IgD-negative memory B cell (primary cell): ENCODE measurements at regions not wholly inside any gene's neighbourhood (a gene's known extent, or its start where the extent isn't known, plus 50 kb on each side); places are given as distances from the start of the nearest gene placed in this dataset.

ENCODE experiments used
- H3K27ac Mint-ChIP-seq, 3 donors: one replicate each; pipeline ENCODE4 v1.8.0; 2020 to 2022; ENCODE audit warnings: mild to moderate bottlenecking in 3 of 3, mixed read lengths in 3 of 3, moderate library complexity in 1 of 3
- H3K27me3 Mint-ChIP-seq: one replicate; pipeline ENCODE4 v1.8.0; 2021; ENCODE audit warnings: mixed read lengths
- H3K36me3 Mint-ChIP-seq: one replicate; pipeline ENCODE4 v1.8.0; 2020; ENCODE audit warnings: mild to moderate bottlenecking, mixed read lengths
- H3K4me1 Mint-ChIP-seq, 3 donors: one replicate each; pipeline ENCODE4 v1.8.0; 2020 to 2022; ENCODE audit warnings: mixed read lengths in 3 of 3, mild to moderate bottlenecking in 1 of 3
- H3K4me3 Mint-ChIP-seq, 4 donors: one replicate each; pipeline ENCODE4 v1.8.0; 2020 to 2022; ENCODE audit warnings: mild to moderate bottlenecking in 4 of 4, mixed read lengths in 4 of 4, moderate library complexity in 3 of 4
- H3K9me3 Mint-ChIP-seq, 3 donors: one replicate each; pipeline ENCODE4 v1.8.0; 2020 to 2021; ENCODE audit warnings: mixed read lengths in 3 of 3, mild to moderate bottlenecking in 1 of 3

DNA sequence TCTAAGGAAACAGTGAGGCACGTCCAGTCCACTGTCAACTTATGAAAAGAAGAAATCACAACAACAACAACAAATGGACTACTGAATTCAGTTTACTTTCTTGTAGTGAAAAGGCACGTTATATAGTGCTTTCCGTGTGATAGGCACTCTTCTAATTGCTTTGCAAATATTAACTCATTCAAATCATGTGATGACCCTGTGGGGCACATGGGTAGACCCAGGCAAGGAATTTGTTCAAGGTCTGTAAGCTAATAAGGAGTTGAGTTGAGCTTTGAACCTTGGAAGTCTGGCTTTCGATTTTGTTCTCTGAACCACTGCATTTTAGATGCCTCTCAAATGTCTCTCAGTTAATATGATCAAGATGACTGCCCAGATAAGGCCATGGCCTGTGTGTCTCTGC is 295.1 kb upstream of the RBFOX1 start:
- Mint-ChIP-seq H3K27ac (no peak overlapping the region), H3K36me3 (no peaks in the 10 kb centered on the region), H3K9me3 (peaks cover 1 to 20% (median 2%) of the 10 kb centered on the region in 3 donors), H3K4me1 (no peaks in the 10 kb centered on the region), H3K27me3 (no peaks in the 10 kb centered on the region), H3K4me3 (no peak overlapping the region)

GRCh38 chr16:7031031-7031430 is 301.6 kb upstream of the RBFOX1 start:
- no peaks in the 10 kb centered on the region for H3K27me3 Mint-ChIP-seq
- no peak overlapping the region for H3K27ac Mint-ChIP-seq
- H3K4me1 Mint-ChIP-seq, result no peaks in the 10 kb centered on the region
- H3K9me3 Mint-ChIP-seq, result peaks cover 5 to 14% (median 5%) of the 10 kb centered on the region in 3 donors
- no peaks in the 10 kb centered on the region for H3K36me3 Mint-ChIP-seq
- no peak overlapping the region for H3K4me3 Mint-ChIP-seq

DNA sequence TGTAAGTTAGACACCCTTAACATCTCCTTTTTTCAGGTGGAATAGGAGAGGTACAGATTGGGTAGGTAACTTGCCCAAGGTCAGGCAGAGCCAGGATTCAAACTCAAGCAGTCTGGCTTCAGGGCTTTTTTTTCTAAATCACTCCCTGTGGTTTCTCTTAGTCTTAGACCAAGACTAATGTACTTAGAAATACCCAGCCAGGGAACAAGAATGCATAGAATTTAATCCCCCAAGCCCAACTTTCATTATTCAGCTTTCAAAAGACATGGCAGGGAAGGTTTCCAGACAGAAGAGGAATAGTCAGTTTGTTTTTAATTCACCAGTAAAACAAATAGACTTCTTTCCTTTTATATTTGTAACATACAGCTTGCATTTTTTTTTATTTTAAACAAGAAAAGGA is 305.2 kb upstream of the RBFOX1 start:
- Mint-ChIP-seq H3K9me3 (peaks cover 5 to 8% (median 7%) of the 10 kb centered on the region in 3 donors), H3K4me1 (no peaks in the 10 kb centered on the region), H3K27me3 (no peaks in the 10 kb centered on the region), H3K4me3 (no peak overlapping the region), H3K27ac (no peak overlapping the region), H3K36me3 (no peaks in the 10 kb centered on the region)

DNA sequence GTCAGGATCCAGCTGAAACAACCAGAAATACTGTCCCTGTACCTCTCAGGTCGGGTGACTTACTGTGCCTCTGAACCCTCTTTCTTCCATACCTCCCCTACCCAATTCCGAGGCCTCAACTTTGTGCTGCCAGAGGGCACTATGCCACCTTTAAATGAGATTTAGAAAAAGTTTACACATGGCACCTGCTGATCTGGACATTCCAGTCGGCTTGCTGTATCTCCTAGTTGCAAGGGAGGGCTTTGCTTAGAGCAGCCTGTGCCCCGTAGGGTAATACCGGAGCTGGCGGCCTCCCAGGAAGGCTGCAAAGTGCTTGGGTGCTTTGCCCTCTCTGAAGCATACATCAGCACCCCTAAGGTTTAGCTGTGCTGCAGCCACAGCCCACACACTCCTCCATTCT is 306.0 kb upstream of the RBFOX1 start:
- Mint-ChIP-seq H3K4me1 (no peaks in the 10 kb centered on the region), H3K9me3 (peaks cover 5 to 8% (median 7%) of the 10 kb centered on the region in 3 donors), H3K27me3 (no peaks in the 10 kb centered on the region), H3K27ac (no peak overlapping the region), H3K36me3 (no peaks in the 10 kb centered on the region), H3K4me3 (no peak overlapping the region)

- Mint-ChIP-seq H3K9me3 (peaks cover 4 to 6% (median 5%) of the 10 kb centered on the region in 3 donors), H3K4me1 (no peaks in the 10 kb centered on the region), H3K27me3 (no peaks in the 10 kb centered on the region), H3K4me3 (no peak overlapping the region), H3K36me3 (no peaks in the 10 kb centered on the region), H3K27ac (no peak overlapping the region)
These were observed 306.9 kb upstream of the RBFOX1 start for GRCh38 chr16:7025616-7026190.

DNA sequence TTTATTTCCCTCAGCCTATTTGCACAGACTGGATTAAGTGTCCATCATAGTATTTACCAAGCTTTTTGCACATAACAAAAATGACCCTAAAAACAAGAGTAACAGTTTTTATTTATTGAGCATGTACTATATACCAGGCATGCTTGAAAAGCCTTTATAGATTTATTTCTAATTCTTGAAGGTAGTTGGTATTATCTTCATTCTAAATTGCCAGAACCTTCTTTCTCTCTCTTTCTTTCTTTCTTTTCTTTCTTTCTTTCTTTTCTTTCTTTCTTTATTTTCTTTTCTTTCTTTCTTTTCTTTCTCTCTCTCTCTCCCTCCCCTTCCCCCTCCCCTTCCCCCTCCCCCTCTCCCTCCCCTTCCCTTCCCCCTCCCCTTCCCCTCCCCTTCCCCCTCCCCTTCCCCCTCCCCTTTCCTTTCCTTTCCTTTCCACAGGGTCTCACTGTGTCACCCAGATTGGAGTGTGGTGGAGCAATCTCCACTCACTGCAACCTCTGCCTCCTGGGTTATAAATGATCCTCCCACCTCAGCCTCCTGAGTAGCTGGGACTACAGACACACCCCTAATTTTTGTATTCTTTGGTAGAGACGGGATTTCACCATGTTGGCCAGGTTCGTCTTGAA is 310.9 kb upstream of the RBFOX1 start:
- Mint-ChIP-seq H3K4me3 (peak overlapping the region in 1 of 4 donors; percentile 28), H3K27me3 (no peaks in the 10 kb centered on the region), H3K4me1 (no peaks in the 10 kb centered on the region), H3K27ac (no peak overlapping the region), H3K36me3 (no peaks in the 10 kb centered on the region), H3K9me3 (peaks cover 0 to 4% (median 3%) of the 10 kb centered on the region in 3 donors)

GRCh38 chr16:7017006-7017662 is 315.5 kb upstream of the RBFOX1 start:
- no peaks in the 10 kb centered on the region for H3K27me3 Mint-ChIP-seq
- H3K36me3 Mint-ChIP-seq, result no peaks in the 10 kb centered on the region
- H3K27ac Mint-ChIP-seq, result no peak overlapping the region

DNA sequence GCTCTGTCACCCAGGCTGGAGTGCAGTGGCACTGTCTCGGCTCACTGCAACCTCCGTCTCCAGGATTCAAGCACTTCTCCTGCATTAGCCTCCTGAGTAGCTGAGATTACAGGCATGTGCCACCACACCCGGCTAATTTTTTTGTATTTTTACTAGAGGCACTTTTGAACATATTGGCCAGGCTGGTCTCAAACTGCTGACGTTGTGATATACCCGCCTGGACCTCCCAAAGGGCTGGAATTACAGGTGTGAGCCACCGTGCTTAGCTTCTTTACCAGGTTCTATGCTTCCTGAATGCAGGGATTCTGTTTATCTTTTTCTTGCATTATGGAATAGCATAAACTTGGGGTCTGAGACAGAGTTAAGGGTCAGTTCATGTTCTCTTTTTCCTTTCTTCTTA is 317.9 kb upstream of the RBFOX1 start:
- peaks cover 3 to 11% (median 6%) of the 10 kb centered on the region in 3 donors for H3K9me3 Mint-ChIP-seq
- no peak overlapping the region for H3K27ac Mint-ChIP-seq
- H3K27me3 Mint-ChIP-seq, result no peaks in the 10 kb centered on the region
- peaks cover 0 to 4% (median 0%) of the 10 kb centered on the region in 3 donors for H3K4me1 Mint-ChIP-seq
- no peak overlapping the region for H3K4me3 Mint-ChIP-seq
- no peaks in the 10 kb centered on the region for H3K36me3 Mint-ChIP-seq

More at GRCh38 chr16:7017006-7017662, 315.5 kb upstream of the RBFOX1 start:
- H3K4me3 Mint-ChIP-seq, result no peak overlapping the region
- peaks cover 0 to 6% (median 3%) of the 10 kb centered on the region in 3 donors for H3K9me3 Mint-ChIP-seq
- H3K4me1 Mint-ChIP-seq, result no peaks in the 10 kb centered on the region

DNA sequence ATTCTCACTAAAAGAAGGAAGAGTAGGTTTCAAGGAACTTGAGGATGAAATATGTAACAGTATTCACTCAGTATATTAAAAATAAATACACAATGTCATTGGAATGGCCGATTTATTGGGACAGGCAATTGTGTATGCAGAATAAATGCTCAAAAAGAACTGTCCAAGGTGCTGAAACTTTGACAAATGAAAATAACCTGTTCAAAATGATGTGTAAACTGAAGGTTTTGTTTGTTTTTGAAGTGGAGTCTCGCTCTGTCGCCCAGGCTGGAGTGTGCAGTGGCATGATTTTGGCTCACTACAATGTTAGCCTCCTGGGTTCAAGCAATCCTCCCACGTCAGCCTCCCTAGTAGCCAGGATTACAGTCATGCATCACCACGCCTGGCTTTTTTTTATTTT is 318.7 kb upstream of the RBFOX1 start:
- Mint-ChIP-seq H3K36me3 (no peaks in the 10 kb centered on the region), H3K4me3 (no peak overlapping the region), H3K27me3 (no peaks in the 10 kb centered on the region), H3K27ac (no peak overlapping the region), H3K4me1 (peaks cover 0 to 4% (median 0%) of the 10 kb centered on the region in 3 donors), H3K9me3 (peaks cover 3 to 11% (median 7%) of the 10 kb centered on the region in 3 donors)

DNA sequence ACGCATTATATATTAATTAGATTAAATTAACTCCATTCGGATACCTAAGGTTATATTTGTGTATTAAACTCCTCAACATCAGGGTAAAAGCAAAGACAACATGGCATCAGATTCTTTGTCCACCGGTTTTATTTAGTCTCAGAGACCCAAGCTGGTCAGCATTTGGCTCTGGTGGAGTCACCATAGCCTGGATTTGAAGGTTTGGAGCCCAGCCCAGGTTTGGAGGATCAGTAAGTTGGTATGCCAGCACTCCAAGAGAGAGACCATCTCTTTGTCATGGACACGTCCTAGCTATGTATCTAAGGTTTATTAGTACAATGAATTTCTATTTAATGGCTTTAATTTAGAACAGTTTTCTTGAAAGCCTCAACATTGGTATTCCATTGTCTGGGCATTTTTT is 328.4 kb upstream of the RBFOX1 start:
- Mint-ChIP-seq H3K27me3 (no peaks in the 10 kb centered on the region), H3K9me3 (peaks cover 2 to 13% (median 7%) of the 10 kb centered on the region in 3 donors), H3K4me3 (no peak overlapping the region), H3K4me1 (no peaks in the 10 kb centered on the region), H3K27ac (no peak overlapping the region), H3K36me3 (no peaks in the 10 kb centered on the region)

GRCh38 chr16:6993544-6993943 is 339.1 kb upstream of the RBFOX1 start:
- no peaks in the 10 kb centered on the region for H3K36me3 Mint-ChIP-seq
- no peaks in the 10 kb centered on the region for H3K4me1 Mint-ChIP-seq
- no peak overlapping the region for H3K27ac Mint-ChIP-seq
- no peaks in the 10 kb centered on the region for H3K27me3 Mint-ChIP-seq
- peaks cover 6 to 17% (median 7%) of the 10 kb centered on the region in 3 donors for H3K9me3 Mint-ChIP-seq
- H3K4me3 Mint-ChIP-seq, result no peak overlapping the region

GRCh38 chr16:6988846-6989245 is 343.8 kb upstream of the RBFOX1 start:
- no peak overlapping the region for H3K4me3 Mint-ChIP-seq
- peaks cover 0 to 10% (median 2%) of the 10 kb centered on the region in 3 donors for H3K9me3 Mint-ChIP-seq
- H3K27me3 Mint-ChIP-seq, result no peaks in the 10 kb centered on the region
- H3K27ac Mint-ChIP-seq, result no peak overlapping the region
- H3K36me3 Mint-ChIP-seq, result no peaks in the 10 kb centered on the region
- no peaks in the 10 kb centered on the region for H3K4me1 Mint-ChIP-seq

GRCh38 chr16:6977916-6978315 is 354.7 kb upstream of the RBFOX1 start:
- H3K4me1 Mint-ChIP-seq, result peaks cover 0 to 1% (median 0%) of the 10 kb centered on the region in 3 donors
- no peaks in the 10 kb centered on the region for H3K36me3 Mint-ChIP-seq
- peaks cover 0 to 4% (median 2%) of the 10 kb centered on the region in 3 donors for H3K9me3 Mint-ChIP-seq
- no peaks in the 10 kb centered on the region for H3K27me3 Mint-ChIP-seq
- H3K4me3 Mint-ChIP-seq, result no peak overlapping the region
- no peak overlapping the region for H3K27ac Mint-ChIP-seq

DNA sequence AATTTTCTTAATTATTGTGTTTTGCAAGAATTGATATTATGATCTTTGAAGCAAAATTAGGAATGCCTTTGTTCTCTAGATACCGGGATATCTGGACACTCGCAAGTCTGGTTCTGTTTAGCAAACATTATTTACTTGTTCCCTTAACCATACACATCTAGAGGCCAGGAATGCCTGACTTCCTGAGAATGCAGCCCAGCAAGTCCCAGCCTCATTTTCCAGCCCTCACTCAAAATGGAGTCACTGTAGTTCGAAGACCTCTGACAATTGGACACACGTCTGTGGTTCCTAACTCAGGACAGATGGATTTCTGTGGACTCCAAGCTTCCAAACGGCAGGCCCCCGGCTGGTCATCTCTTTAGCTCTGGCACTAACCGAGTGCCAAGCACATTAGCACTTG is 355.4 kb upstream of the RBFOX1 start:
- Mint-ChIP-seq H3K27me3 (no peaks in the 10 kb centered on the region), H3K4me1 (peaks cover 0 to 1% (median 0%) of the 10 kb centered on the region in 3 donors), H3K9me3 (peaks cover 0 to 7% (median 2%) of the 10 kb centered on the region in 3 donors), H3K4me3 (no peak overlapping the region), H3K27ac (no peak overlapping the region), H3K36me3 (no peaks in the 10 kb centered on the region)

- no peaks in the 10 kb centered on the region for H3K27me3 Mint-ChIP-seq
- peaks cover 0 to 10% (median 2%) of the 10 kb centered on the region in 3 donors for H3K9me3 Mint-ChIP-seq
- no peak overlapping the region for H3K27ac Mint-ChIP-seq
- H3K4me1 Mint-ChIP-seq, result peaks cover 0 to 1% (median 0%) of the 10 kb centered on the region in 3 donors
- no peak overlapping the region for H3K4me3 Mint-ChIP-seq
- H3K36me3 Mint-ChIP-seq, result no peaks in the 10 kb centered on the region
These were observed 355.9 kb upstream of the RBFOX1 start for GRCh38 chr16:6976716-6977115.
